ENCODE measurements at regions not wholly inside any gene's neighbourhood (a gene's known extent, or its start where the extent isn't known, plus 50 kb on each side); places are given as distances from the start of the nearest gene placed in this dataset.

GRCh38 chr11:37830529-37830928 lies 1232.5 kb upstream of the RAG2 start:
- no peak for TF ChIP-seq EZH2phosphoT487 (IDR thresholded peaks at IDR 0.05; ENCODE audit: insufficient read depth, low read depth)
- TF ChIP-seq EZH2 (IDR thresholded peaks at IDR 0.05; ENCODE audit: insufficient read depth, poor library complexity, severe bottlenecking): no peak

All from GM23248 (cell line).